GM23338 (cell line): ENCODE measurements at regions not wholly inside any gene's neighbourhood (a gene's known extent, or its start where the extent isn't known, plus 50 kb on each side); places are given as distances from the start of the nearest gene placed in this dataset.

Experiments
- ATAC-seq: fragments of 200-7000 bp; cut with Tn5 transposase; 3 replicates; pipeline ENCODE4 v1.9.1; 2020
- DNase-seq: peaks from one replicate; pipeline ENCODE4 v3.0.0-alpha.2; 2015; ENCODE audit warnings: low spot score
- H2AFZ ChIP-seq: fragments of 200-600 bp; sonication (generic); 2 replicates; pipeline ENCODE4 v1.8.0; 2016; ENCODE audit warnings: antibody characterized with exemption, mild to moderate bottlenecking, moderate library complexity
- H3F3A ChIP-seq: fragments of 200-600 bp; sonication (generic); replicated peaks from 2 replicates; pipeline ENCODE4 v1.8.0; 2017; ENCODE audit warnings: antibody characterized with exemption, mixed run types, low read depth
- H3K27ac ChIP-seq: fragments of 200-600 bp; sonication (generic); 2 replicates; pipeline ENCODE4 v1.6.1; 2016; ENCODE audit warnings: low read depth
- H3K27me3 ChIP-seq: fragments of 200-600 bp; sonication (generic); 2 replicates; pipeline ENCODE4 v1.8.0; 2016; ENCODE audit warnings: mild to moderate bottlenecking, mixed run types, moderate library complexity; ENCODE audit not compliant: insufficient read depth
- H3K36me3 ChIP-seq: fragments of 200-600 bp; sonication (generic); 2 replicates; pipeline ENCODE4 v1.8.0; 2016; ENCODE audit warnings: mild to moderate bottlenecking; ENCODE audit not compliant: insufficient read depth
- H3K4me1 ChIP-seq: fragments of 200-600 bp; sonication (generic); 2 replicates; pipeline ENCODE4 v1.8.0; 2016; ENCODE audit warnings: mild to moderate bottlenecking, moderate library complexity; ENCODE audit not compliant: insufficient read depth
- H3K4me2 ChIP-seq: fragments of 200-600 bp; sonication (generic); 2 replicates; pipeline ENCODE4 v1.7.1; 2017; ENCODE audit warnings: mixed run types
- H3K4me3 ChIP-seq: fragments of 200-600 bp; sonication (generic); 2 replicates; pipeline ENCODE4 v1.6.1; 2016; ENCODE audit warnings: mixed run types
- H3K79me2 ChIP-seq: fragments of 200-600 bp; sonication (generic); replicated peaks from 2 replicates; pipeline ENCODE4 v1.8.0; 2017; ENCODE audit warnings: mild to moderate bottlenecking; ENCODE audit not compliant: insufficient read depth
- H3K9me2 ChIP-seq: fragments of 200-600 bp; sonication (generic); 2 replicates; pipeline ENCODE4 v1.8.0; 2017; ENCODE audit not compliant: insufficient read depth
- H4K20me1 ChIP-seq: fragments of 200-600 bp; sonication (generic); replicated peaks from 2 replicates; pipeline ENCODE4 v1.8.0; 2017; ENCODE audit warnings: mild to moderate bottlenecking; ENCODE audit not compliant: insufficient read depth
- H3K27ac Mint-ChIP-seq: 2 replicates; pipeline ENCODE4 v1.8.0; 2020; ENCODE audit warnings: inconsistent platforms, mild to moderate bottlenecking, moderate library complexity, mixed read lengths
- H3K27me3 Mint-ChIP-seq: 3 replicates; pipeline ENCODE4 v1.8.0; 2022; ENCODE audit warnings: low read depth, mild to moderate bottlenecking, moderate library complexity, mixed read lengths, inconsistent platforms; ENCODE audit not compliant: insufficient read depth, poor library complexity
- H3K36me3 Mint-ChIP-seq: 3 replicates; pipeline ENCODE4 v1.8.0; 2021; ENCODE audit warnings: low read depth, mild to moderate bottlenecking, inconsistent platforms, moderate library complexity, mixed read lengths
- H3K4me1 Mint-ChIP-seq: 3 replicates; pipeline ENCODE4 v1.8.0; 2020; ENCODE audit warnings: mild to moderate bottlenecking, inconsistent platforms, mixed read lengths
- H3K4me3 Mint-ChIP-seq: 3 replicates; pipeline ENCODE4 v1.8.0; 2021; ENCODE audit warnings: moderate library complexity, mild to moderate bottlenecking, inconsistent platforms, mixed read lengths
- H3K9me3 Mint-ChIP-seq: 3 replicates; pipeline ENCODE4 v1.8.0; 2020; ENCODE audit warnings: moderate library complexity, mild to moderate bottlenecking, inconsistent platforms, mixed read lengths
- CREB1 ChIP-seq: fragments of 250-450 bp; sonication (Bioruptor Pico); IDR thresholded peaks from 2 replicates; pipeline ENCODE4 v1.5.0; 2020; ENCODE audit warnings: low read depth, mild to moderate bottlenecking, moderate library complexity
- EZH2 ChIP-seq: fragments of 200-600 bp; sonication (generic); IDR thresholded peaks from one replicate; pipeline ENCODE4 v1.8.0; 2017; ENCODE audit warnings: antibody characterized with exemption, mild to moderate bottlenecking, low read depth; ENCODE audit not compliant: unreplicated experiment
- EZH2phosphoT487 ChIP-seq: fragments of 200-600 bp; sonication (generic); IDR thresholded peaks from one replicate; pipeline ENCODE4 v1.8.1; 2018; ENCODE audit warnings: antibody characterized with exemption; ENCODE audit not compliant: unreplicated experiment
- JUNB ChIP-seq: IDR thresholded peaks from one replicate; pipeline ENCODE4 v1.6.1; 2016; ENCODE audit warnings: antibody characterized with exemption; ENCODE audit not compliant: unreplicated experiment
- NANOG ChIP-seq: IDR thresholded peaks from 2 replicates; pipeline ENCODE4 v1.6.1; 2016; ENCODE audit warnings: antibody characterized with exemption, borderline replicate concordance
- POLR2AphosphoS5 ChIP-seq: IDR thresholded peaks from 2 replicates; pipeline ENCODE4 v1.6.1; 2016; ENCODE audit warnings: antibody characterized with exemption, low read depth
- ZNF114 ChIP-seq: fragments of 250-450 bp; sonication (Bioruptor Pico); IDR thresholded peaks from 2 replicates; pipeline ENCODE4 v1.5.0; 2020; ENCODE audit warnings: mild to moderate bottlenecking, moderate library complexity
- ZNF331 ChIP-seq: fragments of 250-450 bp; sonication (Bioruptor Pico); IDR thresholded peaks from 2 replicates; pipeline ENCODE4 v1.5.0; 2020; ENCODE audit warnings: low read depth, mild to moderate bottlenecking, moderate library complexity
- TF ChIP-seq, protein P1 (sequence below), 2 experiments: fragments of 200-600 bp in 1 of 2; sonication (generic) in 1 of 2; conservative IDR thresholded peaks; 2 replicates each; pipeline versions ENCODE4 v1.5.1 to v1.6.1; 2016 to 2017; ENCODE audit warnings: antibody characterized with exemption in 2 of 2, low read depth in 2 of 2, mild to moderate bottlenecking in 2 of 2, moderate library complexity in 1 of 2
- TF ChIP-seq, protein P2 (sequence below): fragments of 250-450 bp; sonication (Bioruptor Pico); IDR thresholded peaks from 2 replicates; pipeline ENCODE4 v1.5.0; 2020; ENCODE audit warnings: mild to moderate bottlenecking, moderate library complexity
- TF ChIP-seq, protein P3 (sequence below): IDR thresholded peaks from 2 replicates; pipeline ENCODE4 v1.6.1; 2016; ENCODE audit warnings: antibody characterized with exemption
- TF ChIP-seq, protein P4 (sequence below): IDR thresholded peaks from one replicate; pipeline ENCODE4 v1.6.1; 2018; ENCODE audit warnings: antibody characterized with exemption; ENCODE audit not compliant: unreplicated experiment

DNA sequence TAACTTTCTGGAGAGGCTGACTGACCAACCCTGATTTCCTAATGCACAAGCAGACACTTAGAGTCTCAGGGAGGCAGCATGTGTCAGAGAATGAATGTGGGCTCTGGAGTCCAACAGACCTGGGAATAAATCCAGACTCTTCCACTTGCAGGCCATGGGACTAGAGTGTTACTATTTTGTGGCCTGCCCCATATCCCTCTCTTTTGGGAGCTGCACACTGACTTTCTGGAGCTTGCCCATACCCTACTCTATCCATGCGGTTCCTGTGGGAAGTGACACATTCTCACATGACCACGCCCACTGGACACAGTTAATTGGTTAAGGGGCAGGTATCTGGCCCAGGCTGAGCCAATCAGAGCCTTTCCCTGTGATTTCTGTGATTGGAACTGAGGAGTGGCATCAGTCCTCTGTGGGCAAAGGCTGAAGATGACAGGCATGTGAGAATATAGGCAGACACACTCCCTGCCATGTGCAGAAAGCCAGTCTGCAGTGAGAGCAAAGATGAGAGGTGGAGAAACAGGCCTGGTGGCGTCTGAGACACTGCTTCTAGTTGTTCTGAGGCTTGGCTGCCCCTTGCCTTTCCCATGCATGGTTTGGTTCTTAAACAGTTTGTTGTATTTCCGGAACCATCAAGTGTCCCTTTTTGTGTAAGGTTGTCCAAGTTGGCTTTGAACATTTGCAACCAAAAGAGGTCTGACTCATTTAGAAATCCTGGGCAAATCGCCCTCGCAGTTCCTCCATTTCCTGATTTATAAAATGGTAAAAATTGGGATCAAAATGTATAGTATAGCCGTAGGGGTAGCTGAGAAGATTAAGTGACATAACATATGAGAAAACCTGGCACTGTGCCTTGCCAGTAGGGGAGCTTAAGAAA is 125.6 kb downstream of the CDC5L start (continued):
- no peak for TF ChIP-seq EZH2phosphoT487

DNA sequence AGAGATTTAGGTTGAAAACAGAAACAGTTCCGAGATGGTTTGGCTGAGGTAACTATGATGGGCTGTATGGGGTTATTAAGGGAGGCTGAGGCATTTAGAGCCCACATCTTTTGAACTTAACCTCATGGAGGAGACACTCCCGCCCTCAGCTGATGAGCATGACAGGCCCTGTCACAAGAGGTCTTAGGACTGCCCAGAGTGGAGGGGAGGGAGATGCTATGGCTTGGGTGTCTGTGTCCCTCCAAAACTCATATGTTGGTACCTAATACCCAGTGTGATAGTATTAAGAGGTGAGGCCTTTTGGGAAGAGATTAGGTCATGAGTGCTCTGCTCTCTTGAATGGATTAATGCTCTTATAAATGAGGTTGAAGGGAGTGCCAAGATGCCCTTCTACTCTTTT is 126.6 kb downstream of the CDC5L start:
- 0 out of 2 replicates have a peak, but pooled peaks cover under 1% of the 10 kb centered on the region for H3K9me2 ChIP-seq
- no peaks in the 10 kb centered on the region for H3K4me1 ChIP-seq
- H4K20me1 ChIP-seq, result no peaks in the 10 kb centered on the region
- no peak overlapping the region for H3K4me2 ChIP-seq
- H3K36me3 Mint-ChIP-seq, result no peaks in the 10 kb centered on the region
- no peaks in the 10 kb centered on the region for H3F3A ChIP-seq
- H3K4me3 ChIP-seq, result no peak overlapping the region
- H3K27me3 Mint-ChIP-seq, result peaks cover 2% of the 10 kb centered on the region
- H3K4me1 Mint-ChIP-seq, result no peaks in the 10 kb centered on the region
- ATAC-seq, result no peak
- H3K4me3 Mint-ChIP-seq, result no peak overlapping the region
- no peaks in the 10 kb centered on the region for H3K79me2 ChIP-seq
- peaks cover 4% of the 10 kb centered on the region; the same call in 2 of the 3 replicates for H3K9me3 Mint-ChIP-seq
- H2AFZ ChIP-seq, result no peak overlapping the region
- DNase-seq, result no peak
- H3K27ac Mint-ChIP-seq, result no peak overlapping the region
- H3K36me3 ChIP-seq, result no peaks in the 10 kb centered on the region
- H3K27me3 ChIP-seq, result no peaks in the 10 kb centered on the region
- no peak overlapping the region for H3K27ac ChIP-seq
- TF ChIP-seq ZNF114 (no peak), ZNF331 (CRISPR knock-in tag) (no peak), POLR2AphosphoS5 (no peak), EZH2 (no peak), CREB1 (CRISPR knock-in tag) (no peak), EZH2phosphoT487 (no peak), JUNB (no peak), NANOG (no peak)
- TF ChIP-seq, protein P1, sequence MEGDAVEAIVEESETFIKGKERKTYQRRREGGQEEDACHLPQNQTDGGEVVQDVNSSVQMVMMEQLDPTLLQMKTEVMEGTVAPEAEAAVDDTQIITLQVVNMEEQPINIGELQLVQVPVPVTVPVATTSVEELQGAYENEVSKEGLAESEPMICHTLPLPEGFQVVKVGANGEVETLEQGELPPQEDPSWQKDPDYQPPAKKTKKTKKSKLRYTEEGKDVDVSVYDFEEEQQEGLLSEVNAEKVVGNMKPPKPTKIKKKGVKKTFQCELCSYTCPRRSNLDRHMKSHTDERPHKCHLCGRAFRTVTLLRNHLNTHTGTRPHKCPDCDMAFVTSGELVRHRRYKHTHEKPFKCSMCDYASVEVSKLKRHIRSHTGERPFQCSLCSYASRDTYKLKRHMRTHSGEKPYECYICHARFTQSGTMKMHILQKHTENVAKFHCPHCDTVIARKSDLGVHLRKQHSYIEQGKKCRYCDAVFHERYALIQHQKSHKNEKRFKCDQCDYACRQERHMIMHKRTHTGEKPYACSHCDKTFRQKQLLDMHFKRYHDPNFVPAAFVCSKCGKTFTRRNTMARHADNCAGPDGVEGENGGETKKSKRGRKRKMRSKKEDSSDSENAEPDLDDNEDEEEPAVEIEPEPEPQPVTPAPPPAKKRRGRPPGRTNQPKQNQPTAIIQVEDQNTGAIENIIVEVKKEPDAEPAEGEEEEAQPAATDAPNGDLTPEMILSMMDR (conservative IDR thresholded peaks at IDR 0.05; ENCODE audit: low read depth in 2 of 2), result no peak
- TF ChIP-seq, protein P2, sequence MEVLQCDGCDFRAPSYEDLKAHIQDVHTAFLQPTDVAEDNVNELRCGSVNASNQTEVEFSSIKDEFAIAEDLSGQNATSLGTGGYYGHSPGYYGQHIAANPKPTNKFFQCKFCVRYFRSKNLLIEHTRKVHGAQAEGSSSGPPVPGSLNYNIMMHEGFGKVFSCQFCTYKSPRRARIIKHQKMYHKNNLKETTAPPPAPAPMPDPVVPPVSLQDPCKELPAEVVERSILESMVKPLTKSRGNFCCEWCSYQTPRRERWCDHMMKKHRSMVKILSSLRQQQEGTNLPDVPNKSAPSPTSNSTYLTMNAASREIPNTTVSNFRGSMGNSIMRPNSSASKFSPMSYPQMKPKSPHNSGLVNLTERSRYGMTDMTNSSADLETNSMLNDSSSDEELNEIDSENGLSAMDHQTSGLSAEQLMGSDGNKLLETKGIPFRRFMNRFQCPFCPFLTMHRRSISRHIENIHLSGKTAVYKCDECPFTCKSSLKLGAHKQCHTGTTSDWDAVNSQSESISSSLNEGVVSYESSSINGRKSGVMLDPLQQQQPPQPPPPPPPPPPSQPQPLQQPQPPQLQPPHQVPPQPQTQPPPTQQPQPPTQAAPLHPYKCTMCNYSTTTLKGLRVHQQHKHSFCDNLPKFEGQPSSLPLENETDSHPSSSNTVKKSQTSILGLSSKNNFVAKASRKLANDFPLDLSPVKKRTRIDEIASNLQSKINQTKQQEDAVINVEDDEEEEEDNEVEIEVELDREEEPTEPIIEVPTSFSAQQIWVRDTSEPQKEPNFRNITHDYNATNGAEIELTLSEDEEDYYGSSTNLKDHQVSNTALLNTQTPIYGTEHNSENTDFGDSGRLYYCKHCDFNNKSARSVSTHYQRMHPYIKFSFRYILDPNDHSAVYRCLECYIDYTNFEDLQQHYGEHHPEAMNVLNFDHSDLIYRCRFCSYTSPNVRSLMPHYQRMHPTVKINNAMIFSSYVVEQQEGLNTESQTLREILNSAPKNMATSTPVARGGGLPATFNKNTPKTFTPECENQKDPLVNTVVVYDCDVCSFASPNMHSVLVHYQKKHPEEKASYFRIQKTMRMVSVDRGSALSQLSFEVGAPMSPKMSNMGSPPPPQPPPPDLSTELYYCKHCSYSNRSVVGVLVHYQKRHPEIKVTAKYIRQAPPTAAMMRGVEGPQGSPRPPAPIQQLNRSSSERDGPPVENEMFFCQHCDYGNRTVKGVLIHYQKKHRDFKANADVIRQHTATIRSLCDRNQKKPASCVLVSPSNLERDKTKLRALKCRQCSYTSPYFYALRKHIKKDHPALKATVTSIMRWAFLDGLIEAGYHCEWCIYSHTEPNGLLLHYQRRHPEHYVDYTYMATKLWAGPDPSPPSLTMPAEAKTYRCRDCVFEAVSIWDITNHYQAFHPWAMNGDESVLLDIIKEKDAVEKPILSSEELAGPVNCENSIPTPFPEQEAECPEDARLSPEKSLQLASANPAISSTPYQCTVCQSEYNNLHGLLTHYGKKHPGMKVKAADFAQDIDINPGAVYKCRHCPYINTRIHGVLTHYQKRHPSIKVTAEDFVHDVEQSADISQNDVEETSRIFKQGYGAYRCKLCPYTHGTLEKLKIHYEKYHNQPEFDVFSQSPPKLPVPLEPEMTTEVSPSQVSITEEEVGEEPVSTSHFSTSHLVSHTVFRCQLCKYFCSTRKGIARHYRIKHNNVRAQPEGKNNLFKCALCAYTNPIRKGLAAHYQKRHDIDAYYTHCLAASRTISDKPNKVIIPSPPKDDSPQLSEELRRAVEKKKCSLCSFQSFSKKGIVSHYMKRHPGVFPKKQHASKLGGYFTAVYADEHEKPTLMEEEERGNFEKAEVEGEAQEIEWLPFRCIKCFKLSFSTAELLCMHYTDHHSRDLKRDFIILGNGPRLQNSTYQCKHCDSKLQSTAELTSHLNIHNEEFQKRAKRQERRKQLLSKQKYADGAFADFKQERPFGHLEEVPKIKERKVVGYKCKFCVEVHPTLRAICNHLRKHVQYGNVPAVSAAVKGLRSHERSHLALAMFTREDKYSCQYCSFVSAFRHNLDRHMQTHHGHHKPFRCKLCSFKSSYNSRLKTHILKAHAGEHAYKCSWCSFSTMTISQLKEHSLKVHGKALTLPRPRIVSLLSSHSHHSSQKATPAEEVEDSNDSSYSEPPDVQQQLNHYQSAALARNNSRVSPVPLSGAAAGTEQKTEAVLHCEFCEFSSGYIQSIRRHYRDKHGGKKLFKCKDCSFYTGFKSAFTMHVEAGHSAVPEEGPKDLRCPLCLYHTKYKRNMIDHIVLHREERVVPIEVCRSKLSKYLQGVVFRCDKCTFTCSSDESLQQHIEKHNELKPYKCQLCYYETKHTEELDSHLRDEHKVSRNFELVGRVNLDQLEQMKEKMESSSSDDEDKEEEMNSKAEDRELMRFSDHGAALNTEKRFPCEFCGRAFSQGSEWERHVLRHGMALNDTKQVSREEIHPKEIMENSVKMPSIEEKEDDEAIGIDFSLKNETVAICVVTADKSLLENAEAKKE (CRISPR knock-in tag), result no peak
- TF ChIP-seq, protein P3, sequence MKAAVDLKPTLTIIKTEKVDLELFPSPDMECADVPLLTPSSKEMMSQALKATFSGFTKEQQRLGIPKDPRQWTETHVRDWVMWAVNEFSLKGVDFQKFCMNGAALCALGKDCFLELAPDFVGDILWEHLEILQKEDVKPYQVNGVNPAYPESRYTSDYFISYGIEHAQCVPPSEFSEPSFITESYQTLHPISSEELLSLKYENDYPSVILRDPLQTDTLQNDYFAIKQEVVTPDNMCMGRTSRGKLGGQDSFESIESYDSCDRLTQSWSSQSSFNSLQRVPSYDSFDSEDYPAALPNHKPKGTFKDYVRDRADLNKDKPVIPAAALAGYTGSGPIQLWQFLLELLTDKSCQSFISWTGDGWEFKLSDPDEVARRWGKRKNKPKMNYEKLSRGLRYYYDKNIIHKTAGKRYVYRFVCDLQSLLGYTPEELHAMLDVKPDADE, result no peak
- TF ChIP-seq, protein P4, sequence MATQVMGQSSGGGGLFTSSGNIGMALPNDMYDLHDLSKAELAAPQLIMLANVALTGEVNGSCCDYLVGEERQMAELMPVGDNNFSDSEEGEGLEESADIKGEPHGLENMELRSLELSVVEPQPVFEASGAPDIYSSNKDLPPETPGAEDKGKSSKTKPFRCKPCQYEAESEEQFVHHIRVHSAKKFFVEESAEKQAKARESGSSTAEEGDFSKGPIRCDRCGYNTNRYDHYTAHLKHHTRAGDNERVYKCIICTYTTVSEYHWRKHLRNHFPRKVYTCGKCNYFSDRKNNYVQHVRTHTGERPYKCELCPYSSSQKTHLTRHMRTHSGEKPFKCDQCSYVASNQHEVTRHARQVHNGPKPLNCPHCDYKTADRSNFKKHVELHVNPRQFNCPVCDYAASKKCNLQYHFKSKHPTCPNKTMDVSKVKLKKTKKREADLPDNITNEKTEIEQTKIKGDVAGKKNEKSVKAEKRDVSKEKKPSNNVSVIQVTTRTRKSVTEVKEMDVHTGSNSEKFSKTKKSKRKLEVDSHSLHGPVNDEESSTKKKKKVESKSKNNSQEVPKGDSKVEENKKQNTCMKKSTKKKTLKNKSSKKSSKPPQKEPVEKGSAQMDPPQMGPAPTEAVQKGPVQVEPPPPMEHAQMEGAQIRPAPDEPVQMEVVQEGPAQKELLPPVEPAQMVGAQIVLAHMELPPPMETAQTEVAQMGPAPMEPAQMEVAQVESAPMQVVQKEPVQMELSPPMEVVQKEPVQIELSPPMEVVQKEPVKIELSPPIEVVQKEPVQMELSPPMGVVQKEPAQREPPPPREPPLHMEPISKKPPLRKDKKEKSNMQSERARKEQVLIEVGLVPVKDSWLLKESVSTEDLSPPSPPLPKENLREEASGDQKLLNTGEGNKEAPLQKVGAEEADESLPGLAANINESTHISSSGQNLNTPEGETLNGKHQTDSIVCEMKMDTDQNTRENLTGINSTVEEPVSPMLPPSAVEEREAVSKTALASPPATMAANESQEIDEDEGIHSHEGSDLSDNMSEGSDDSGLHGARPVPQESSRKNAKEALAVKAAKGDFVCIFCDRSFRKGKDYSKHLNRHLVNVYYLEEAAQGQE, result no peak
